Chondrocyte (in vitro differentiated cells): ENCODE measurements at regions not wholly inside any gene's neighbourhood (a gene's known extent, or its start where the extent isn't known, plus 50 kb on each side); places are given as distances from the start of the nearest gene placed in this dataset.
A peak's percentile ranks its signal among the peaks of the same experiment; 100 is the strongest.

Source experiments
- DNase-seq: peaks from one replicate; pipeline ENCODE4 v3.0.0; 2021; ENCODE audit warnings: mixed read lengths, low spot score
- H3K27ac Mint-ChIP-seq: one replicate; pipeline ENCODE4 v1.8.0; 2021; ENCODE audit warnings: mild to moderate bottlenecking, moderate library complexity, mixed read lengths; ENCODE audit not compliant: unreplicated experiment
- H3K27me3 Mint-ChIP-seq: 2 replicates; pipeline ENCODE4 v1.8.0; 2021; ENCODE audit warnings: low read depth, mixed read lengths
- H3K36me3 Mint-ChIP-seq: 2 replicates; pipeline ENCODE4 v1.8.0; 2021; ENCODE audit warnings: low read depth, mixed read lengths
- H3K4me1 Mint-ChIP-seq: 2 replicates; pipeline ENCODE4 v1.8.0; 2021; ENCODE audit warnings: low read depth, mild to moderate bottlenecking, mixed read lengths
- H3K4me3 Mint-ChIP-seq: one replicate; pipeline ENCODE4 v1.8.0; 2021; ENCODE audit warnings: mild to moderate bottlenecking, moderate library complexity, mixed read lengths; ENCODE audit not compliant: unreplicated experiment
- H3K9me3 Mint-ChIP-seq: 2 replicates; pipeline ENCODE4 v1.8.0; 2021; ENCODE audit warnings: low read depth, mixed read lengths
- CTCF ChIP-seq: fragments of 200-600 bp; sonication (generic); IDR thresholded peaks from 2 replicates; pipeline ENCODE4 v1.5.0; 2021; ENCODE audit warnings: antibody characterized with exemption, mild to moderate bottlenecking, moderate library complexity

GRCh38 chr22:27610863-27611786 is 190.4 kb downstream of the MN1 start:
- no peak for DNase-seq
- no peak overlapping the region for H3K4me3 Mint-ChIP-seq
- no peak overlapping the region for H3K27ac Mint-ChIP-seq
- H3K36me3 Mint-ChIP-seq = no peaks in the 10 kb centered on the region
- no peak for TF ChIP-seq CTCF
- H3K4me1 Mint-ChIP-seq = peaks cover 12% of the 10 kb centered on the region
- H3K27me3 Mint-ChIP-seq = no peaks in the 10 kb centered on the region
- no peaks in the 10 kb centered on the region for H3K9me3 Mint-ChIP-seq

GRCh38 chr22:27612115-27612514 is 189.4 kb downstream of the MN1 start:
- H3K4me3 Mint-ChIP-seq = no peak overlapping the region
- no peaks in the 10 kb centered on the region for H3K27me3 Mint-ChIP-seq
- no peak for TF ChIP-seq CTCF
- H3K4me1 Mint-ChIP-seq = peaks cover 21% of the 10 kb centered on the region
- no peaks in the 10 kb centered on the region for H3K9me3 Mint-ChIP-seq
- DNase-seq = no peak
- H3K36me3 Mint-ChIP-seq = no peaks in the 10 kb centered on the region
- H3K27ac Mint-ChIP-seq = no peak overlapping the region

- no peak for DNase-seq
- Mint-ChIP-seq H3K36me3 (no peaks in the 10 kb centered on the region), H3K4me3 (no peak overlapping the region), H3K27ac (no peak overlapping the region), H3K27me3 (no peaks in the 10 kb centered on the region), H3K4me1 (peaks cover 21% of the 10 kb centered on the region), H3K9me3 (no peaks in the 10 kb centered on the region)
- TF ChIP-seq CTCF = no peak
These were observed 188.2 kb downstream of the MN1 start for GRCh38 chr22:27613099-27614005.

GRCh38 chr22:27614006-27614649 is 187.4 kb downstream of the MN1 start:
- Mint-ChIP-seq H3K36me3 (no peaks in the 10 kb centered on the region), H3K27me3 (no peaks in the 10 kb centered on the region), H3K4me3 (no peak overlapping the region), H3K9me3 (no peaks in the 10 kb centered on the region), H3K27ac (no peak overlapping the region), H3K4me1 (peaks cover 21% of the 10 kb centered on the region)
- no peak for TF ChIP-seq CTCF
- no peak for DNase-seq

GRCh38 chr22:27614650-27615007 is 186.9 kb downstream of the MN1 start:
- H3K27me3 Mint-ChIP-seq = no peaks in the 10 kb centered on the region
- H3K9me3 Mint-ChIP-seq = no peaks in the 10 kb centered on the region
- H3K36me3 Mint-ChIP-seq = no peaks in the 10 kb centered on the region
- peaks cover 21% of the 10 kb centered on the region for H3K4me1 Mint-ChIP-seq
- no peak overlapping the region for H3K27ac Mint-ChIP-seq
- no peak for TF ChIP-seq CTCF
- DNase-seq = peak; percentile 59
- no peak overlapping the region for H3K4me3 Mint-ChIP-seq
